Hepatocyte (in vitro differentiated cells): ENCODE measurements at regions not wholly inside any gene's neighbourhood (a gene's known extent, or its start where the extent isn't known, plus 50 kb on each side); places are given as distances from the start of the nearest gene placed in this dataset.

Experiments used
- EZH2 ChIP-seq: fragments of 200-600 bp; sonication (generic); IDR thresholded peaks from 2 replicates; pipeline ENCODE4 v1.6.1; 2016; ENCODE audit warnings: antibody characterized with exemption, mild to moderate bottlenecking, borderline replicate concordance
- EZH2phosphoT487 ChIP-seq: fragments of 200-600 bp; sonication (generic); IDR thresholded peaks from one replicate; pipeline ENCODE4 v1.6.1; 2018; ENCODE audit warnings: antibody characterized with exemption, mild to moderate bottlenecking, low read depth, moderate library complexity; ENCODE audit not compliant: unreplicated experiment, severe bottlenecking
- TF ChIP-seq, protein P1 (sequence below): fragments of 200-600 bp; sonication (generic); IDR thresholded peaks from 2 replicates; pipeline ENCODE4 v1.5.1; 2016; ENCODE audit warnings: antibody characterized with exemption, mild to moderate bottlenecking; ENCODE audit not compliant: poor library complexity

GRCh38 chr4:164293203-164293602, 460.7 kb upstream of the SMIM31 start:
- TF ChIP-seq, protein P1, sequence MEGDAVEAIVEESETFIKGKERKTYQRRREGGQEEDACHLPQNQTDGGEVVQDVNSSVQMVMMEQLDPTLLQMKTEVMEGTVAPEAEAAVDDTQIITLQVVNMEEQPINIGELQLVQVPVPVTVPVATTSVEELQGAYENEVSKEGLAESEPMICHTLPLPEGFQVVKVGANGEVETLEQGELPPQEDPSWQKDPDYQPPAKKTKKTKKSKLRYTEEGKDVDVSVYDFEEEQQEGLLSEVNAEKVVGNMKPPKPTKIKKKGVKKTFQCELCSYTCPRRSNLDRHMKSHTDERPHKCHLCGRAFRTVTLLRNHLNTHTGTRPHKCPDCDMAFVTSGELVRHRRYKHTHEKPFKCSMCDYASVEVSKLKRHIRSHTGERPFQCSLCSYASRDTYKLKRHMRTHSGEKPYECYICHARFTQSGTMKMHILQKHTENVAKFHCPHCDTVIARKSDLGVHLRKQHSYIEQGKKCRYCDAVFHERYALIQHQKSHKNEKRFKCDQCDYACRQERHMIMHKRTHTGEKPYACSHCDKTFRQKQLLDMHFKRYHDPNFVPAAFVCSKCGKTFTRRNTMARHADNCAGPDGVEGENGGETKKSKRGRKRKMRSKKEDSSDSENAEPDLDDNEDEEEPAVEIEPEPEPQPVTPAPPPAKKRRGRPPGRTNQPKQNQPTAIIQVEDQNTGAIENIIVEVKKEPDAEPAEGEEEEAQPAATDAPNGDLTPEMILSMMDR: no peak
- TF ChIP-seq EZH2 (no peak), EZH2phosphoT487 (no peak)
